Effector memory CD8-positive, alpha-beta T cell (primary cell): ENCODE measurements at regions not wholly inside any gene's neighbourhood (a gene's known extent, or its start where the extent isn't known, plus 50 kb on each side); places are given as distances from the start of the nearest gene placed in this dataset.

Experiments used
- ATAC-seq: fragments of 150-1000 bp; cut with Tn5 transposase; replicated peaks from 2 replicates; pipeline ENCODE4 v1.10.0; 2021; ENCODE audit warnings: mild to moderate bottlenecking, moderate library complexity
- DNase-seq, 3 experiments: peaks; one replicate each; pipeline ENCODE4 v3.0.0; 2021
- H3K27ac Mint-ChIP-seq, 2 donors: one replicate each; pipeline ENCODE4 v1.8.0; 2022; ENCODE audit warnings: mild to moderate bottlenecking in 2 of 2, mixed read lengths in 2 of 2, moderate library complexity in 2 of 2
- H3K27me3 Mint-ChIP-seq, 2 donors: one replicate each; pipeline ENCODE4 v1.8.0; 2022; ENCODE audit warnings: mixed read lengths in 2 of 2
- H3K36me3 Mint-ChIP-seq: one replicate; pipeline ENCODE4 v1.8.0; 2022; ENCODE audit warnings: mild to moderate bottlenecking, moderate library complexity, mixed read lengths; ENCODE audit not compliant: insufficient read depth
- H3K4me1 Mint-ChIP-seq, 2 donors: one replicate each; pipeline ENCODE4 v1.8.0; 2022; ENCODE audit warnings: low read depth in 2 of 2, mixed read lengths in 2 of 2
- H3K4me3 Mint-ChIP-seq, 2 donors: one replicate each; pipeline ENCODE4 v1.8.0; 2022; ENCODE audit warnings: mild to moderate bottlenecking in 2 of 2, mixed read lengths in 2 of 2, moderate library complexity in 2 of 2
- H3K9me3 Mint-ChIP-seq, 2 donors: one replicate each; pipeline ENCODE4 v1.8.0; 2022; ENCODE audit warnings: mixed read lengths in 2 of 2

DNA sequence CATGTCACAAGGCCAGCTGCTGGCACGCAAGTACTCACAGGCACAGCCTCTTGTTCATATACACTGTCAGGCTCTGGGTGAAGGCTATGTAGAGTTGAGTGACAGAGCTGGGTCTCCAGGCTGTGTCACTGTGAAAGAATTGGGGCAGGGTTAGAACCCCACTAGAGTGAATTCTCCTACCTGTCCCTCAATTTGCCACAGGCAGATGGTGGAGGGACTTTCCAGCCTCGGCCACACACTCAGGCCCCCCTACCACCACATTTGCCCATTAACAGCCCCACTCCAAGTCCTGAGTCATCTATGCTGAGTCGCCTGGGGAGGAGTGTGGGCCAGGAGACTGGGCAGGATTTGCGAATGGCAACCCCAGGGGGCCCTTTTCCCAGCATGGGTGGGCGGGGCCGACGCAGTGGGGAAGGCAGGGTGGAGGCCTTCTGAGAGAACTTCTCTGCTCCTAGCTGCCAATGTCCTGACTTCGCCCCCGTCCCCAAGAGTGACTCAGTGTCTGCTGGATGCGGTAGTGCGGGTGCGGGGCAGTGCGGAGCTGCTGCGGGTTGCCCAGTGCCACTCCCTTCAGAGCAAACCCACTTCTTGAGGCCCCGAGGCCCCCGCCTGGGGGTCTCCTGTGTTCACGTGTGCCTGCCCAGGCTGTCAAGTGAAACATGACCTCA lies 50.3 kb upstream of the PSD2 start:
- Mint-ChIP-seq H3K4me3 (peak overlapping the region in 1 of 2 donors; percentile 86), H3K27me3 (no peaks in the 10 kb centered on the region), H3K27ac (no peak overlapping the region), H3K9me3 (no peaks in the 10 kb centered on the region), H3K4me1 (peaks cover 19 to 26% of the 10 kb centered on the region in 2 donors), H3K36me3 (peaks cover 23% of the 10 kb centered on the region)
- no peak for ATAC-seq
- no peak for DNase-seq

- no peaks in the 10 kb centered on the region for H3K27me3 Mint-ChIP-seq
- peaks cover 23% of the 10 kb centered on the region for H3K36me3 Mint-ChIP-seq
- peak overlapping the region; percentile 86 to 87 for H3K4me3 Mint-ChIP-seq
- DNase-seq (peak; percentile 33 to 41 (median 40)), ATAC-seq (peak; percentile 34)
- no peaks in the 10 kb centered on the region for H3K9me3 Mint-ChIP-seq
- peaks cover 19 to 26% of the 10 kb centered on the region in 2 donors for H3K4me1 Mint-ChIP-seq
- H3K27ac Mint-ChIP-seq: peak overlapping the region; percentile 89 to 93
These were observed 49.6 kb upstream of the PSD2 start for GRCh38 chr5:139745800-139746690.
